SIG-M5 treated with dmso at 0.1 percent for 504 hours (cell line): ENCODE measurements at regions not wholly inside any gene's neighbourhood (a gene's known extent, or its start where the extent isn't known, plus 50 kb on each side); places are given as distances from the start of the nearest gene placed in this dataset.

Experiments used
- DNase-seq: peaks from one replicate; lab custom pipeline; 2025; ENCODE audit not compliant: unreplicated experiment; lab: John Stamatoyannopoulos, UW

GRCh38 chr17:65277576-65277975 lies 140.4 kb downstream of the RGS9 start:
- DNase-seq, result no peak
